Epithelial cell of esophagus (primary cell): ENCODE measurements at regions not wholly inside any gene's neighbourhood (a gene's known extent, or its start where the extent isn't known, plus 50 kb on each side); places are given as distances from the start of the nearest gene placed in this dataset.
A peak's percentile ranks its signal among the peaks of the same experiment; 100 is the strongest.

Source experiments
- DNase-seq: peaks from one replicate; pipeline ENCODE4 v3.0.0; 2010; ENCODE audit warnings: low read depth
- H3K4me3 ChIP-seq: 2 replicates; pipeline ENCODE4 v1.5.1; 2011; ENCODE audit warnings: mild to moderate bottlenecking, low read length, control low read depth
- TF ChIP-seq, protein P1 (sequence below): IDR thresholded peaks from 2 replicates; pipeline ENCODE4 v1.5.1; 2011; ENCODE audit warnings: low read depth, mild to moderate bottlenecking, low read length, control low read depth, inconsistent platforms; ENCODE audit not compliant: insufficient read depth; ENCODE audit errors: missing control alignments

GRCh38 chr3:106906074-106906473 is 471.2 kb upstream of the CCDC54 start:
- TF ChIP-seq, protein P1, sequence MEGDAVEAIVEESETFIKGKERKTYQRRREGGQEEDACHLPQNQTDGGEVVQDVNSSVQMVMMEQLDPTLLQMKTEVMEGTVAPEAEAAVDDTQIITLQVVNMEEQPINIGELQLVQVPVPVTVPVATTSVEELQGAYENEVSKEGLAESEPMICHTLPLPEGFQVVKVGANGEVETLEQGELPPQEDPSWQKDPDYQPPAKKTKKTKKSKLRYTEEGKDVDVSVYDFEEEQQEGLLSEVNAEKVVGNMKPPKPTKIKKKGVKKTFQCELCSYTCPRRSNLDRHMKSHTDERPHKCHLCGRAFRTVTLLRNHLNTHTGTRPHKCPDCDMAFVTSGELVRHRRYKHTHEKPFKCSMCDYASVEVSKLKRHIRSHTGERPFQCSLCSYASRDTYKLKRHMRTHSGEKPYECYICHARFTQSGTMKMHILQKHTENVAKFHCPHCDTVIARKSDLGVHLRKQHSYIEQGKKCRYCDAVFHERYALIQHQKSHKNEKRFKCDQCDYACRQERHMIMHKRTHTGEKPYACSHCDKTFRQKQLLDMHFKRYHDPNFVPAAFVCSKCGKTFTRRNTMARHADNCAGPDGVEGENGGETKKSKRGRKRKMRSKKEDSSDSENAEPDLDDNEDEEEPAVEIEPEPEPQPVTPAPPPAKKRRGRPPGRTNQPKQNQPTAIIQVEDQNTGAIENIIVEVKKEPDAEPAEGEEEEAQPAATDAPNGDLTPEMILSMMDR = no peak
- H3K4me3 ChIP-seq = no peak overlapping the region
- no peak for DNase-seq

DNA sequence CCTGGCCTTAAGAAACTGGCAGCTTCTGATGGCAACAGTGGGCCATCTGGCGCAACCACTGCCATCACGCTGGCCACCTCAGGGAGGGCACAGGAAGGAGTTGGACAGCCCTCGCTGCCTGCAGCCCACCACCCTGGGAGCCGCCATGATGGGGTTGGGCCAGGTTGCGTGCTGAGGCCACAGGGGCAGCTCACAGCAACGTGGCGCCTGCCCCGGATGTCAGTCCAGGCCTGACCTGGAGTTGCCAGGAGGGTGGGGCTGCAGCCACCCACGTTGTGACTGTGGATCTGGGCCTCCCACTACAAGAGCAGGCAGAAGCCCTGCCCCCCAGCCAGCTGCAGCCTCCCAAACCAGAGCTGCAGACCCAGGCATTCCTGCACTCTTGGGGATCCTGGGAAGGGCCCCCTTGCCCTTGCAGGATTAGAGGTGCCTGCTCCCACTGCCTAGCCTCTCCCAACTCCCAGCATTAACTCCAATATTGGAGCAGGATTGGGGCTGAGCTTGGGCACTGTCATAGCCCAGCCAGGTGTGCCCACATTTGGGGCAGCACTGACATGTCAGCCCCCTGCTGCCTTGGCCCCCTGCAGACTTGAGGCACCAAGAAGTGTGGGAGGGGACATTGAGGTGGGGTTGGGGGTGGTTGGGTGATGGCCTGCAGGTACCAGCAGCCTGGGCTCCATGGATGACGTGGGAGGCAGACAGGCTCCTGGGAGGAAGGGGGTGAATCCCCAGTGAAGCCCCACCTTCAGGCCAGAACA is 468.9 kb upstream of the CCDC54 start:
- TF ChIP-seq, protein P1 = no peak
- DNase-seq = no peak
- no peak overlapping the region for H3K4me3 ChIP-seq

GRCh38 chr3:106913111-106913698 is 464.0 kb upstream of the CCDC54 start:
- TF ChIP-seq, protein P1 = no peak
- H3K4me3 ChIP-seq = no peak overlapping the region
- peak; percentile 66 for DNase-seq

GRCh38 chr3:106913966-106914365 is 463.3 kb upstream of the CCDC54 start:
- H3K4me3 ChIP-seq = no peak overlapping the region
- DNase-seq = no peak
- TF ChIP-seq, protein P1 = no peak

- H3K4me3 ChIP-seq = no peak overlapping the region
- DNase-seq = no peak
- TF ChIP-seq, protein P1 = no peak
Measured at GRCh38 chr3:106920609-106921008, 456.6 kb upstream of the CCDC54 start.

GRCh38 chr3:106929081-106929480 is 448.2 kb upstream of the CCDC54 start:
- TF ChIP-seq, protein P1 = no peak
- no peak overlapping the region for H3K4me3 ChIP-seq

More at GRCh38 chr3:106929081-106929480, 448.2 kb upstream of the CCDC54 start:
- no peak for DNase-seq
